Sigmoid colon (tissue), 6 donors: ENCODE measurements at regions not wholly inside any gene's neighbourhood (a gene's known extent, or its start where the extent isn't known, plus 50 kb on each side); places are given as distances from the start of the nearest gene placed in this dataset.

ENCODE experiments used
- DNase-seq: peaks from one replicate; pipeline ENCODE4 v3.0.0-alpha.2; 2019
- H3K27ac ChIP-seq, 4 donors: fragments of 200-600 bp; sonication (generic); one replicate each; pipeline ENCODE4 v1.5.1; 2016 to 2019; ENCODE audit warnings: mild to moderate bottlenecking in 1 of 4
- H3K27me3 ChIP-seq, 3 donors: fragments of 200-600 bp; sonication (generic); one replicate each; pipeline ENCODE4 v1.5.1; 2019; ENCODE audit warnings: mild to moderate bottlenecking in 1 of 3
- H3K36me3 ChIP-seq, 4 donors: fragments of 200-600 bp; sonication (generic); one replicate each; pipeline ENCODE4 v1.5.1; 2016 to 2019
- H3K4me1 ChIP-seq, 4 donors: fragments of 200-600 bp; sonication (generic); one replicate each; pipeline ENCODE4 v1.5.1; 2017 to 2019
- H3K4me3 ChIP-seq, 4 donors: fragments of 200-600 bp; sonication (generic); one replicate each; pipeline ENCODE4 v1.5.1; 2017 to 2019; ENCODE audit warnings: mild to moderate bottlenecking in 2 of 4, moderate library complexity in 1 of 4
- H3K9me3 ChIP-seq, 4 donors: fragments of 200-600 bp in 3 of 4; sonication (generic) in 3 of 4; one replicate each; pipeline versions ENCODE4 v1.5.1 to v1.6.1; 2013 to 2019
- CTCF ChIP-seq, 4 experiments: fragments of 450-650 bp in 3 of 4; fragments of 200-600 bp in 1 of 4; IDR thresholded peaks; one replicate each; pipeline ENCODE4 v1.5.1; 2016 to 2019; ENCODE audit warnings: antibody characterized with exemption in 4 of 4, mild to moderate bottlenecking in 3 of 4, moderate library complexity in 2 of 4
- EP300 ChIP-seq, 4 donors: sonication (generic); formaldehyde crosslinking; IDR thresholded peaks; one replicate each; pipeline ENCODE4 v1.6.1; 2017; ENCODE audit warnings: antibody characterized with exemption in 4 of 4
- POLR2A ChIP-seq, 2 donors: fragments of 450-650 bp; IDR thresholded peaks; one replicate each; pipeline ENCODE4 v1.6.1; 2016; ENCODE audit warnings: antibody characterized with exemption in 2 of 2, mild to moderate bottlenecking in 2 of 2, moderate library complexity in 2 of 2
- POLR2AphosphoS5 ChIP-seq, 4 donors: sonication (generic); formaldehyde crosslinking; IDR thresholded peaks; one replicate each; pipeline ENCODE4 v1.6.1; 2017; ENCODE audit warnings: antibody characterized with exemption in 4 of 4
- WGBS, 2 donors: extraction: QIAGEN DNeasy Blood & Tissue Kit; methylation state at CpG; one replicate each; pipeline ENCODE4 v1.1.7; 2013; 5-methylcytosine and 5-hydroxymethylcytosine counted together
- intact Hi-C: fragments of 100-400 bp; cut with DNase I; formaldehyde crosslinking; loops from one replicate; pipeline ENCODE4 v1.15.1; 2023
- donor health status: healthy with polysubstance abuse.
- donor health status: healthy.

DNA sequence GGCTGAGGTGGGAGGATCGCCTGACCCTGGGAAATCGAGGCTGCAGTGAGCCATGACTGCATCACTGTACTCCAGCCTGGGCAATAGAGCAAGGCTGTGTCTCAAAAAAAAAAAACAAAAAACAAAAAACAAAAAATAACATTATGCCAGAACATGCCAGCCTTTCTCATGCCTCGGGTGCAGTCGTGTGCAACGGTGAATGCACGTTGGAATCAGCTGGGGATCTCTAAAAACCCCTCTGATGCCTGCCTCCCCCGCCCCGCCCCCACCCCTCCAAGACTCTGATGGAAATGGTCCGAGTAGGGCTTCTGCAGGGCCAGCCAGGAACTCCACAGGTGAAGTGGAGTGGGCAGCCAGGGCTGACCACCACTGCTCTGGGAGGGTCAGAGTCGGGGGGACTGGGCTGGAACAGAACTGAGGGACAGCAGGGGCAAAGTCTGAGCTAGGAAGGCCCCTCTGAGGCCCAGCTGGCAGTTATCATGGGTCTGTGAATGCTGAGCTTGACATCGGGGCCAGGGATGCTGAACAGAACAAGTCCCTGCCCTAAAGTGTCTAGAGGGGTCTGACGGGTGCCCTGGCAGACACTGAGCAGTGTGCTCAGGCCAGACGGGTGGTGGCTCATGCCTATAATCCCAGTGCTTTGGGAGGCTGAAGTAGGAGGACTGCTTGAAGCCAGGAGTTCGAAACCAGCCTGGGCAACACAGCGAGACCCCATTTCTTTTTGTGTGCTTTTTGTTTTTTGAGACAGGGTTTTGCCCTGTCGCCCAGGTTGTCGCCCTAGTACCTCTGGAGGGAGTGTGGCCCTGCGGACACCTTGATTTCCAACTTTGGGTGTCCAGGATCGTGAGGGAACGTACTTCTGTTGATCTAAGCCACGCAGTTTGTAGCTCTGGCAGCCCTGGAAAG lies 193.4 kb upstream of the GSE1 start:
- Histone ChIP-seq H3K36me3 (no peaks in the 10 kb centered on the region), H3K4me1 (peaks cover 0 to 31% (median 27%) of the 10 kb centered on the region in 4 donors), H3K27me3 (no peaks in the 10 kb centered on the region), H3K27ac (no peak overlapping the region), H3K9me3 (no peaks in the 10 kb centered on the region), H3K4me3 (no peak overlapping the region)
- intact Hi-C loops = loop anchor here (1.0 to 5.0 kb wide), 5 partner anchors 68 to 298 kb away; no protein-coding TSS in a partner anchor
- no peak for TF ChIP-seq POLR2A (IDR thresholded peaks at IDR 0.05)
- no peak for TF ChIP-seq CTCF (IDR thresholded peaks at IDR 0.05)
- TF ChIP-seq EP300 (IDR thresholded peaks at IDR 0.05) = no peak
- TF ChIP-seq POLR2AphosphoS5 (IDR thresholded peaks at IDR 0.05) = no peak
- WGBS, 2 donors = 87 to 89% methylated on average over 21 of the region's 21 CpGs
- peak; percentile 63 for DNase-seq

- intact Hi-C loops = loop anchor here (1.0 to 5.0 kb wide), 4 partner anchors 67 to 191 kb away; no protein-coding TSS in a partner anchor
- no peak overlapping the region for H3K4me3 ChIP-seq
- no peak overlapping the region for H3K27ac ChIP-seq
- DNase-seq = peak; percentile 72
- WGBS, 2 donors = 30 to 40% methylated on average over 42 of the region's 42 CpGs
- no peak for TF ChIP-seq EP300 (IDR thresholded peaks at IDR 0.05)
- peak; percentile 92 to 99 (median 98) for TF ChIP-seq CTCF (IDR thresholded peaks at IDR 0.05)
- peak in 1 of 4 donors; percentile 17 for TF ChIP-seq POLR2AphosphoS5 (IDR thresholded peaks at IDR 0.05)
- TF ChIP-seq POLR2A (IDR thresholded peaks at IDR 0.05) = no peak
- no peaks in the 10 kb centered on the region for H3K36me3 ChIP-seq
- H3K27me3 ChIP-seq = no peaks in the 10 kb centered on the region
- H3K9me3 ChIP-seq = no peaks in the 10 kb centered on the region
- H3K4me1 ChIP-seq = peaks cover 0 to 21% (median 19%) of the 10 kb centered on the region in 4 donors
These were observed 192.4 kb upstream of the GSE1 start for GRCh38 chr16:85420501-85421337.

GRCh38 chr16:85421338-85422195 lies 191.6 kb upstream of the GSE1 start:
- no peak for TF ChIP-seq EP300 (IDR thresholded peaks at IDR 0.05)
- TF ChIP-seq CTCF (IDR thresholded peaks at IDR 0.05) = no peak
- no peak overlapping the region for H3K27ac ChIP-seq
- peaks cover 0 to 13% (median 11%) of the 10 kb centered on the region in 4 donors for H3K4me1 ChIP-seq
- H3K9me3 ChIP-seq = no peaks in the 10 kb centered on the region
- H3K36me3 ChIP-seq = no peaks in the 10 kb centered on the region
- H3K27me3 ChIP-seq = no peaks in the 10 kb centered on the region
- peak; percentile 64 for DNase-seq
- intact Hi-C loops = loop anchor here (5.0 kb wide), 3 partner anchors 66 to 136 kb away; no protein-coding TSS in a partner anchor
- no peak overlapping the region for H3K4me3 ChIP-seq
- 39 to 75% methylated on average over 24 of the region's 24 CpGs for WGBS, 2 donors

DNA sequence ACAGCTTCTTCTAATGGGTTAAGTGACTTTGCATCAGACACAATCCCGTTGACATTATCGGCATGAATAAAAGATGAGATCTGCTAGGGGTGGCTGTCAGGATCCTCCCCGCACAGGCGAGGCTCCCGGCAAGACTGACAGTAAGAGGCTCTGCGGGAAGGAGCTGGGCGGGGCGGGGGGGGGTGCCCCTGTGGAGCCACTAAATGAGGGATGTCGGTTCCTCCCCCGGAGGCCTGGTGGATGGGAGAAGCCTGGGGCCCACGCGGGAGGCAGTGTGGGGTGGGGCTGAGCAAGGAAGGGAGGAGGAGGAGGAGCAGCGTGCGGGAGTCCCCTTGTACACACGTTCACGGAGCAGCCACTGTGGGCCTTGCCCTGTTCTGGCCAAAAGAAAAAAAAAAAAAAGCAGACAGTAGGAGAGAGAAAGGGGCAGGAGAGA lies 190.9 kb upstream of the GSE1 start:
- H3K9me3 ChIP-seq = no peaks in the 10 kb centered on the region
- no peaks in the 10 kb centered on the region for H3K27me3 ChIP-seq
- H3K4me1 ChIP-seq = peaks cover 0 to 11% (median 9%) of the 10 kb centered on the region in 4 donors
- H3K36me3 ChIP-seq = no peaks in the 10 kb centered on the region
- intact Hi-C loops = loop anchor here (5.0 kb wide), 3 partner anchors 65 to 135 kb away; no protein-coding TSS in a partner anchor
- peak; percentile 65 for DNase-seq
- TF ChIP-seq POLR2AphosphoS5 (IDR thresholded peaks at IDR 0.05) (no peak), EP300 (IDR thresholded peaks at IDR 0.05) (no peak), CTCF (IDR thresholded peaks at IDR 0.05) (no peak)
- no peak overlapping the region for H3K4me3 ChIP-seq
- H3K27ac ChIP-seq = no peak overlapping the region
- 7 to 51% methylated on average over 16 of the region's 16 CpGs for WGBS, 2 donors
